KMS-11 (cell line): ENCODE measurements at regions not wholly inside any gene's neighbourhood (a gene's known extent, or its start where the extent isn't known, plus 50 kb on each side); places are given as distances from the start of the nearest gene placed in this dataset.

ENCODE experiments used
- H2AFZ ChIP-seq: fragments of 200-600 bp; sonication (generic); 2 replicates; pipeline ENCODE4 v1.6.1; 2016; ENCODE audit warnings: antibody characterized with exemption, mixed run types, low read depth
- H3K27ac ChIP-seq: fragments of 200-600 bp; sonication (generic); 2 replicates; pipeline ENCODE4 v1.6.1; 2016; ENCODE audit warnings: mild to moderate bottlenecking, mixed run types
- H3K27me3 ChIP-seq: fragments of 200-600 bp; sonication (generic); 2 replicates; pipeline ENCODE4 v1.6.1; 2017; ENCODE audit warnings: mild to moderate bottlenecking, low read depth, mixed run types, moderate library complexity; ENCODE audit not compliant: insufficient read depth
- H3K36me3 ChIP-seq: fragments of 200-600 bp; sonication (generic); 2 replicates; pipeline ENCODE4 v1.6.1; 2017; ENCODE audit warnings: mild to moderate bottlenecking, mixed run types; ENCODE audit not compliant: insufficient read depth
- H3K4me1 ChIP-seq: fragments of 200-600 bp; sonication (generic); 2 replicates; pipeline ENCODE4 v1.6.1; 2016; ENCODE audit warnings: mild to moderate bottlenecking, low read depth, mixed run types; ENCODE audit not compliant: poor library complexity, severe bottlenecking
- H3K4me2 ChIP-seq: fragments of 200-600 bp; sonication (generic); 2 replicates; pipeline ENCODE4 v1.7.0; 2016; ENCODE audit warnings: mild to moderate bottlenecking, mixed run types
- H3K4me3 ChIP-seq: fragments of 200-600 bp; sonication (generic); IDR thresholded peaks from 2 replicates; pipeline ENCODE4 v1.6.1; 2017; ENCODE audit warnings: low read depth, low read length, mixed read lengths; ENCODE audit not compliant: insufficient read depth
- H3K79me2 ChIP-seq: fragments of 200-600 bp; sonication (generic); 2 replicates; pipeline ENCODE4 v1.6.1; 2016; ENCODE audit warnings: low read depth, mixed run types; ENCODE audit not compliant: insufficient read depth
- H3K9ac ChIP-seq: fragments of 200-600 bp; sonication (generic); 2 replicates; pipeline ENCODE4 v1.6.1; 2016; ENCODE audit warnings: mild to moderate bottlenecking, mixed run types
- H4K20me1 ChIP-seq: fragments of 200-600 bp; sonication (generic); 2 replicates; pipeline ENCODE4 v1.6.1; 2016; ENCODE audit warnings: mild to moderate bottlenecking, mixed run types; ENCODE audit not compliant: insufficient read depth
- CTCF ChIP-seq: fragments of 200-600 bp; sonication (generic); conservative IDR thresholded peaks from 2 replicates; pipeline ENCODE4 v1.6.1; 2017; ENCODE audit warnings: low read depth, mild to moderate bottlenecking, antibody characterized with exemption, low read length, moderate library complexity, mixed read lengths

GRCh38 chr6:54770328-54770727 lies 76.2 kb upstream of the FAM83B start:
- no peak overlapping the region for H3K27ac ChIP-seq
- no peaks in the 10 kb centered on the region for H3K27me3 ChIP-seq
- no peak overlapping the region for H3K4me3 ChIP-seq
- no peaks in the 10 kb centered on the region for H3K36me3 ChIP-seq
- peaks cover 7% of the 10 kb centered on the region for H3K4me1 ChIP-seq
- no peak overlapping the region for H3K4me2 ChIP-seq
- H3K9ac ChIP-seq = no peak overlapping the region
- H4K20me1 ChIP-seq = no peaks in the 10 kb centered on the region
- H3K79me2 ChIP-seq = no peaks in the 10 kb centered on the region
- H2AFZ ChIP-seq = no peak overlapping the region
- TF ChIP-seq CTCF = no peak

- H2AFZ ChIP-seq = no peak overlapping the region
- H3K27ac ChIP-seq = no peak overlapping the region
- H3K4me3 ChIP-seq = no peak overlapping the region
- H3K27me3 ChIP-seq = no peaks in the 10 kb centered on the region
- no peaks in the 10 kb centered on the region for H3K79me2 ChIP-seq
- H3K4me1 ChIP-seq = peaks cover 7% of the 10 kb centered on the region
- H3K36me3 ChIP-seq = no peaks in the 10 kb centered on the region
- no peak for TF ChIP-seq CTCF
- H3K9ac ChIP-seq = no peak overlapping the region
- H3K4me2 ChIP-seq = no peak overlapping the region
- H4K20me1 ChIP-seq = no peaks in the 10 kb centered on the region
Measured at GRCh38 chr6:54771968-54772367, 74.6 kb upstream of the FAM83B start.

- Histone ChIP-seq H3K4me2 (no peak overlapping the region), H4K20me1 (no peaks in the 10 kb centered on the region), H3K4me1 (peaks cover 7% of the 10 kb centered on the region), H2AFZ (no peak overlapping the region), H3K27ac (no peak overlapping the region), H3K9ac (no peak overlapping the region), H3K4me3 (no peak overlapping the region), H3K36me3 (no peaks in the 10 kb centered on the region), H3K79me2 (no peaks in the 10 kb centered on the region), H3K27me3 (no peaks in the 10 kb centered on the region)
- no peak for TF ChIP-seq CTCF
Measured at GRCh38 chr6:54772610-54773009, 74.0 kb upstream of the FAM83B start.

- Histone ChIP-seq H3K4me1 (peaks cover 7% of the 10 kb centered on the region), H3K79me2 (no peaks in the 10 kb centered on the region), H3K9ac (no peak overlapping the region), H3K4me3 (no peak overlapping the region), H4K20me1 (no peaks in the 10 kb centered on the region), H3K4me2 (no peak overlapping the region), H2AFZ (no peak overlapping the region), H3K36me3 (no peaks in the 10 kb centered on the region), H3K27me3 (no peaks in the 10 kb centered on the region), H3K27ac (no peak overlapping the region)
- no peak for TF ChIP-seq CTCF
Measured at GRCh38 chr6:54775576-54775975, 71.0 kb upstream of the FAM83B start.

- no peak for TF ChIP-seq CTCF
- Histone ChIP-seq H3K4me3 (no peak overlapping the region), H3K36me3 (no peaks in the 10 kb centered on the region), H3K4me2 (no peak overlapping the region), H4K20me1 (no peaks in the 10 kb centered on the region), H3K79me2 (no peaks in the 10 kb centered on the region), H2AFZ (no peak overlapping the region), H3K4me1 (no peaks in the 10 kb centered on the region), H3K27ac (no peak overlapping the region), H3K9ac (no peak overlapping the region), H3K27me3 (no peaks in the 10 kb centered on the region)
Measured at GRCh38 chr6:54776891-54777290, 69.7 kb upstream of the FAM83B start.
